ENCODE measurements at regions not wholly inside any gene's neighbourhood (a gene's known extent, or its start where the extent isn't known, plus 50 kb on each side); places are given as distances from the start of the nearest gene placed in this dataset.

DNA sequence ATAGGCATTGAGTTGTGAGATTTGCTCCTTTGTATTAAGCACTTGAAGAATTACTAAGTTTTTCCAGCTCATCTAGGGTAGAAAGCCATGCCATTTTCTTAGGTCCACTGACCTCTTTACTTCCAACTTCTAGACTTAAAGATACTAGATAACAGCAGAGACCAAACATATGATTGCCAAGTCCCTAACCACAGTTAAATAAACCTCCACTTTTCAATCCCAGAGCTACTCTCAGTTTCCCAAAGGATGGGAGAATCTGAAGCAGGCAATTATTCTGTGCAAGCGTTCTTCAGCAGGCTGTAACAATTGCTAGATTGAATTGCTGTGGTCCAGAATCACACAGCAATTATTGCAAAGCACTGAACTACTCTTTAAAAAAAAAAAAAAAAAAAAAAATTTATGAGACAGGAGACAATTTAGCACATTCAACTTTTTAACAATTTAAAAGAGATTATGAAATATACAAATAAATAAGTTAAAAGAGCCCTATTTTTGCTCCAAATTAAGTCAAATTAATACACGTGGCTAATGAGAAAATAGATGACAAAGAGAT lies 104.0 kb upstream of the PRSS16 start:
- CTCF ChIA-PET, result interaction anchor here (2.1 kb wide), 1 partner anchor 16 kb away, joined by 6 read pairs; no protein-coding TSS in a partner anchor
- Mint-ChIP-seq H3K27ac (peak overlapping the region; percentile 94), H3K4me1 (peaks cover 32% of the 10 kb centered on the region), H3K9me3 (no peaks in the 10 kb centered on the region), H3K4me3 (peak overlapping the region; percentile 35; the same call in 1 of the 2 replicates), H3K36me3 (peaks cover 12% of the 10 kb centered on the region; the same call in 1 of the 2 replicates), H3K27me3 (ENCODE audit: low read depth) (no peaks in the 10 kb centered on the region)
- no peak for ATAC-seq
- no peak for DNase-seq (ENCODE audit: low spot score)
- no peak for TF ChIP-seq IRF2 (CRISPR knock-in tag; IDR thresholded peaks at IDR 0.05; ENCODE audit: borderline replicate concordance, low read depth)
- TF ChIP-seq, protein P1, sequence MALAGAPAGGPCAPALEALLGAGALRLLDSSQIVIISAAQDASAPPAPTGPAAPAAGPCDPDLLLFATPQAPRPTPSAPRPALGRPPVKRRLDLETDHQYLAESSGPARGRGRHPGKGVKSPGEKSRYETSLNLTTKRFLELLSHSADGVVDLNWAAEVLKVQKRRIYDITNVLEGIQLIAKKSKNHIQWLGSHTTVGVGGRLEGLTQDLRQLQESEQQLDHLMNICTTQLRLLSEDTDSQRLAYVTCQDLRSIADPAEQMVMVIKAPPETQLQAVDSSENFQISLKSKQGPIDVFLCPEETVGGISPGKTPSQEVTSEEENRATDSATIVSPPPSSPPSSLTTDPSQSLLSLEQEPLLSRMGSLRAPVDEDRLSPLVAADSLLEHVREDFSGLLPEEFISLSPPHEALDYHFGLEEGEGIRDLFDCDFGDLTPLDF (CRISPR knock-in tag; IDR thresholded peaks at IDR 0.05), result no peak
- no peak for TF ChIP-seq MYBL2 (CRISPR knock-in tag; IDR thresholded peaks at IDR 0.05)
- TF ChIP-seq, protein P2, sequence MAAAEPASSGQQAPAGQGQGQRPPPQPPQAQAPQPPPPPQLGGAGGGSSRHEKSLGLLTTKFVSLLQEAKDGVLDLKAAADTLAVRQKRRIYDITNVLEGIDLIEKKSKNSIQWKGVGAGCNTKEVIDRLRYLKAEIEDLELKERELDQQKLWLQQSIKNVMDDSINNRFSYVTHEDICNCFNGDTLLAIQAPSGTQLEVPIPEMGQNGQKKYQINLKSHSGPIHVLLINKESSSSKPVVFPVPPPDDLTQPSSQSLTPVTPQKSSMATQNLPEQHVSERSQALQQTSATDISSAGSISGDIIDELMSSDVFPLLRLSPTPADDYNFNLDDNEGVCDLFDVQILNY (CRISPR knock-in tag; IDR thresholded peaks at IDR 0.05), result no peak
- TF ChIP-seq, protein P3, sequence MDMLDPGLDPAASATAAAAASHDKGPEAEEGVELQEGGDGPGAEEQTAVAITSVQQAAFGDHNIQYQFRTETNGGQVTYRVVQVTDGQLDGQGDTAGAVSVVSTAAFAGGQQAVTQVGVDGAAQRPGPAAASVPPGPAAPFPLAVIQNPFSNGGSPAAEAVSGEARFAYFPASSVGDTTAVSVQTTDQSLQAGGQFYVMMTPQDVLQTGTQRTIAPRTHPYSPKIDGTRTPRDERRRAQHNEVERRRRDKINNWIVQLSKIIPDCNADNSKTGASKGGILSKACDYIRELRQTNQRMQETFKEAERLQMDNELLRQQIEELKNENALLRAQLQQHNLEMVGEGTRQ (CRISPR knock-in tag; IDR thresholded peaks at IDR 0.05), result no peak
- TF ChIP-seq, protein P4, sequence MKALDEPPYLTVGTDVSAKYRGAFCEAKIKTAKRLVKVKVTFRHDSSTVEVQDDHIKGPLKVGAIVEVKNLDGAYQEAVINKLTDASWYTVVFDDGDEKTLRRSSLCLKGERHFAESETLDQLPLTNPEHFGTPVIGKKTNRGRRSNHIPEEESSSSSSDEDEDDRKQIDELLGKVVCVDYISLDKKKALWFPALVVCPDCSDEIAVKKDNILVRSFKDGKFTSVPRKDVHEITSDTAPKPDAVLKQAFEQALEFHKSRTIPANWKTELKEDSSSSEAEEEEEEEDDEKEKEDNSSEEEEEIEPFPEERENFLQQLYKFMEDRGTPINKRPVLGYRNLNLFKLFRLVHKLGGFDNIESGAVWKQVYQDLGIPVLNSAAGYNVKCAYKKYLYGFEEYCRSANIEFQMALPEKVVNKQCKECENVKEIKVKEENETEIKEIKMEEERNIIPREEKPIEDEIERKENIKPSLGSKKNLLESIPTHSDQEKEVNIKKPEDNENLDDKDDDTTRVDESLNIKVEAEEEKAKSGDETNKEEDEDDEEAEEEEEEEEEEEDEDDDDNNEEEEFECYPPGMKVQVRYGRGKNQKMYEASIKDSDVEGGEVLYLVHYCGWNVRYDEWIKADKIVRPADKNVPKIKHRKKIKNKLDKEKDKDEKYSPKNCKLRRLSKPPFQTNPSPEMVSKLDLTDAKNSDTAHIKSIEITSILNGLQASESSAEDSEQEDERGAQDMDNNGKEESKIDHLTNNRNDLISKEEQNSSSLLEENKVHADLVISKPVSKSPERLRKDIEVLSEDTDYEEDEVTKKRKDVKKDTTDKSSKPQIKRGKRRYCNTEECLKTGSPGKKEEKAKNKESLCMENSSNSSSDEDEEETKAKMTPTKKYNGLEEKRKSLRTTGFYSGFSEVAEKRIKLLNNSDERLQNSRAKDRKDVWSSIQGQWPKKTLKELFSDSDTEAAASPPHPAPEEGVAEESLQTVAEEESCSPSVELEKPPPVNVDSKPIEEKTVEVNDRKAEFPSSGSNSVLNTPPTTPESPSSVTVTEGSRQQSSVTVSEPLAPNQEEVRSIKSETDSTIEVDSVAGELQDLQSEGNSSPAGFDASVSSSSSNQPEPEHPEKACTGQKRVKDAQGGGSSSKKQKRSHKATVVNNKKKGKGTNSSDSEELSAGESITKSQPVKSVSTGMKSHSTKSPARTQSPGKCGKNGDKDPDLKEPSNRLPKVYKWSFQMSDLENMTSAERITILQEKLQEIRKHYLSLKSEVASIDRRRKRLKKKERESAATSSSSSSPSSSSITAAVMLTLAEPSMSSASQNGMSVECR (CRISPR knock-in tag; IDR thresholded peaks at IDR 0.05; ENCODE audit: borderline replicate concordance), result no peak
- TF ChIP-seq, protein P5, sequence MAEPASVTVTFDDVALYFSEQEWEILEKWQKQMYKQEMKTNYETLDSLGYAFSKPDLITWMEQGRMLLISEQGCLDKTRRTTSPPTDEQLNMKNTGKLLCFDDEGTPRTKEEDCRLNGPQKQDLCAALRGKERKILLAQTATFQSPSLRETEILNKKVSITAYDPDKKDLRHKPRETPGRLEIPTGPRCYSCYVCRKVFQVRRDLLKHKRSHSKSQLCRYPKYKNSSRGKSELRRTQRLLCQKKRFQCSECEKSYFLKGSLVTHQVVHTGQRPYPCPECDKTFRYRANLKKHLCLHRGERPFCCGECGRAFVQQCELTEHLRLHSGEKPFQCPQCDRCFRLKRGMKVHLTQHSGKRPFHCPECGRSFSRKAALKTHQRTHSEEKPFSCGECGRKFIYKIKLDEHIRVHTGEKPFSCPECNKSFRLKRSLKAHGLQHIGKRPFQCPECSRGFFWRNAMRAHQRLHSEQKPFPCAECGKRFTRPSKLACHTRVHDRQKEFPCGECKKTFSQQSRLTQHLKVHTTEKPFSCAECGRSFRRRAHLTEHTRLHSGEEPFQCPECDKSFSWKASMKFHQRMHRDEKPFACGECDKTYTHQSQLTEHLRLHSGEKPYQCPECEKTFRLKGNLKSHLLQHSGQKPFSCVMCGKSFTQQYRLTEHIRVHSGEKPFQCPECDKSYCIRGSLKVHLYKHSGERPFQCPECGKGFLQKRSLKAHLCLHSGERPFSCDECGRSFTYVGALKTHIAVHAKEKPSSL (CRISPR knock-in tag; conservative IDR thresholded peaks at IDR 0.05), result no peak
- TF ChIP-seq, protein P6, sequence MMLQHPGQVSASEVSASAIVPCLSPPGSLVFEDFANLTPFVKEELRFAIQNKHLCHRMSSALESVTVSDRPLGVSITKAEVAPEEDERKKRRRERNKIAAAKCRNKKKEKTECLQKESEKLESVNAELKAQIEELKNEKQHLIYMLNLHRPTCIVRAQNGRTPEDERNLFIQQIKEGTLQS (CRISPR knock-in tag; conservative IDR thresholded peaks at IDR 0.05), result no peak
- TF ChIP-seq, protein P7, sequence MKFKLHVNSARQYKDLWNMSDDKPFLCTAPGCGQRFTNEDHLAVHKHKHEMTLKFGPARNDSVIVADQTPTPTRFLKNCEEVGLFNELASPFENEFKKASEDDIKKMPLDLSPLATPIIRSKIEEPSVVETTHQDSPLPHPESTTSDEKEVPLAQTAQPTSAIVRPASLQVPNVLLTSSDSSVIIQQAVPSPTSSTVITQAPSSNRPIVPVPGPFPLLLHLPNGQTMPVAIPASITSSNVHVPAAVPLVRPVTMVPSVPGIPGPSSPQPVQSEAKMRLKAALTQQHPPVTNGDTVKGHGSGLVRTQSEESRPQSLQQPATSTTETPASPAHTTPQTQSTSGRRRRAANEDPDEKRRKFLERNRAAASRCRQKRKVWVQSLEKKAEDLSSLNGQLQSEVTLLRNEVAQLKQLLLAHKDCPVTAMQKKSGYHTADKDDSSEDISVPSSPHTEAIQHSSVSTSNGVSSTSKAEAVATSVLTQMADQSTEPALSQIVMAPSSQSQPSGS (CRISPR knock-in tag; IDR thresholded peaks at IDR 0.05; ENCODE audit: borderline replicate concordance, low read depth), result no peak
- TF ChIP-seq ZNF232 (CRISPR knock-in tag; IDR thresholded peaks at IDR 0.05), result no peak
- POLR2A ChIA-PET, result interaction anchor here (0.6 to 8.3 kb wide), 14 partner anchors 11 to 1020 kb away, joined by 3 to 286 read pairs (median 4); a partner anchor contains a TSS

DNA sequence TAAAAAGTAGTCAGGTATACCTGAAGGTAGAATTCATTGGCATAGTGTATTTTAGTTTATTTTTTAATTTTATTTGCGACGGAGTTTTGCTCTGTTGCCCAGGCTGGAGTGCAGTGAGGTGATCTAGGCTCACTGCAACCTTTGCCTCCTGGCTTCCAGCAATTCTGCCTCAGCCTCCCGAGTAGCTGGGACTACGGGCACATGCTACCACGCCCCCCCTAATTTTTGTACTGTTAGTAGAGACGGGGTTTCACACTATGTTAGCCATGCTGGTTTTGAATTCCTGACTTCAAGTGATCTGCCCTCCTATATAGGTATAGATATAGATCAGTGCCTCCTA lies 102.8 kb upstream of the PRSS16 start:
- peaks cover 34% of the 10 kb centered on the region for H3K4me1 Mint-ChIP-seq
- no peak for TF ChIP-seq GABPB1 (CRISPR knock-in tag; IDR thresholded peaks at IDR 0.05)
- TF ChIP-seq PRRX2 (CRISPR knock-in tag; IDR thresholded peaks at IDR 0.05), result 0 out of 2 replicates have a peak, but pooled peaks have one; percentile 13
- TF ChIP-seq, protein P8, sequence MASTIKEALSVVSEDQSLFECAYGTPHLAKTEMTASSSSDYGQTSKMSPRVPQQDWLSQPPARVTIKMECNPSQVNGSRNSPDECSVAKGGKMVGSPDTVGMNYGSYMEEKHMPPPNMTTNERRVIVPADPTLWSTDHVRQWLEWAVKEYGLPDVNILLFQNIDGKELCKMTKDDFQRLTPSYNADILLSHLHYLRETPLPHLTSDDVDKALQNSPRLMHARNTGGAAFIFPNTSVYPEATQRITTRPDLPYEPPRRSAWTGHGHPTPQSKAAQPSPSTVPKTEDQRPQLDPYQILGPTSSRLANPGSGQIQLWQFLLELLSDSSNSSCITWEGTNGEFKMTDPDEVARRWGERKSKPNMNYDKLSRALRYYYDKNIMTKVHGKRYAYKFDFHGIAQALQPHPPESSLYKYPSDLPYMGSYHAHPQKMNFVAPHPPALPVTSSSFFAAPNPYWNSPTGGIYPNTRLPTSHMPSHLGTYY (CRISPR knock-in tag; IDR thresholded peaks at IDR 0.05), result peak; percentile 8; the same call in 1 of the 2 replicates
- POLR2A ChIA-PET, result interaction anchor here (0.6 to 8.3 kb wide), 17 partner anchors 13 to 1120 kb away, joined by 3 to 286 read pairs (median 4); a partner anchor contains a TSS
- ATAC-seq (no peak), DNase-seq (ENCODE audit: low spot score) (no peak)
- H3K36me3 Mint-ChIP-seq, result peaks cover 8% of the 10 kb centered on the region; the same call in 1 of the 2 replicates
- H3K9me3 Mint-ChIP-seq, result no peaks in the 10 kb centered on the region
- CTCF ChIA-PET, result interaction anchor here (1.5 to 2.1 kb wide), 2 partner anchors 12 to 18 kb away, joined by 5 to 6 read pairs; a partner anchor contains a TSS
- no peak overlapping the region for H3K27ac Mint-ChIP-seq
- no peaks in the 10 kb centered on the region for H3K27me3 Mint-ChIP-seq (ENCODE audit: low read depth)
- H3K4me3 Mint-ChIP-seq, result no peak overlapping the region

Data from WTC11 (cell line).